ENCODE measurements at regions not wholly inside any gene's neighbourhood (a gene's known extent, or its start where the extent isn't known, plus 50 kb on each side); places are given as distances from the start of the nearest gene placed in this dataset.

DNA sequence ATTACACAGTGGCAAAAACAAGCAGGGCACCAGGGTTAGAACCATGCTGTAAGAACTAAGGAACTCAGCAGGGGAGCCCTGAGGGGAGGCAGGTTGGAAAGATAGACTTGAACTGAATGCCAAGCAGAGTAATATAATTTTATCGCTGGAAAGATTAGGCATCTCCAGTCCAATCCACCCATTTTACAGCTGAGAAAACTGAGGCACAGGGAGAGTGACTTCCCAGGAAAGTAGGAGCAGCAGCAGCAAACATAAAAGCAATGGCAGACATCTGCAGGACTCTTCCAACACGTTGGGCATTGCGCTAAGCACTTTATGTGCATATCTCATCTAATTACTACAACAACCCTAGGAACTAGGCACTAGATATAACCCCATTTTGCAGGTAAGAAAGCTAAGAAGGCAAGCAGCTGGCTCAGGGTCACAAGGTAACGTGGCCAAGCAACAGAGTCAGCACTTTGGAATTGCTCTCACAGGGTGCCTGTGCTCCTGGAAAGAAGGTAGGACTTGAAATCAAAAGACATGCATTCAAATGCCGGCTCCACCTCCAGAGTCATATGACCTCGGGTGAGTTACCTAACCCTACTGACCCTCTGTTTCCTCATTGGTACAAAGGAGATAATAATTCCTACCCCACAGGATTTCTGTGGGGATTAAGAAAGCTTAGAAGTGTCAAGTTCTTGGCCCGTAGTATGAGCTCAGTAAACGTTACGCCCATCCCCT, 215.3 kb downstream of the BARX2 start:
- DNase-seq (ENCODE audit: low read depth in 2 of 2): no peak

DNA sequence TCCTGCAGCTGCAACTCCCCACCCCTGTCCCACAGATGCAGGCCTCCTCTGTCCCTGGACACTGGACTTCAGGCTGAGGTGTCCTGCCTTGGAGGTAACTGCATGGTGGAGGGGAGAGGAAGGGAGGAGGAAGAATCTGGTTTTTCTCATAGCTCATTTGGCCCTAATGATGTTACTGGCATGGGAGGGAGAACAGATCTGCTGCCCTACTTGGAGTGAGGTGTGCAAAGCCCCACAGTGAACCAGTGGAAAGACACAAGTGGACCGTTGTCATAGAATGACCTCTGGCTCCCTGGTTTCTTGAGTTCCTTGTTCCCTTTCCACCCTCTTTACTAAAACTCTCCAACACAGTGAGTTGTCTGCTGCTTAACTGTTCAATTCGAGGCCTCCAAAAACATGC, 215.9 kb downstream of the BARX2 start:
- no peak for DNase-seq (ENCODE audit: low read depth in 2 of 2)

DNA sequence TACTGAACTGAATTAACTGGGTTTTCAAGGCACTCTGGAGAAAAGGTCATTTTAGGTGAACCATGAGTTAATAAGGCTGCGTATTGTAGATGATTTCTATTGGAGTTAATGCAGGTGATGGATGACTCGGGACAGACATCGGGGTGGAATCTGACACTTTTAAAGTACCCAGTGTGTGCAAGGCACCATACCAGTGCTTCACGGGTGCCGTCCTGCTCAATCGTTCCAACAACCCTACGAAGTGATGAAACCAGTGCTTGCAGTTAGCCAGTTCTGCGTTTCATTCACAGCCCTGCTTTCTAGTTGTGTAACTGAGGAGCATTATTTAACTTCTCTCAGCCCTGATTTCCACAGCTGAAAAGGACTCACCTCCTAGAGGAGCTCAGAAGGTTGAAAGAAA, 216.5 kb downstream of the BARX2 start:
- DNase-seq (ENCODE audit: low read depth in 2 of 2): no peak

DNA sequence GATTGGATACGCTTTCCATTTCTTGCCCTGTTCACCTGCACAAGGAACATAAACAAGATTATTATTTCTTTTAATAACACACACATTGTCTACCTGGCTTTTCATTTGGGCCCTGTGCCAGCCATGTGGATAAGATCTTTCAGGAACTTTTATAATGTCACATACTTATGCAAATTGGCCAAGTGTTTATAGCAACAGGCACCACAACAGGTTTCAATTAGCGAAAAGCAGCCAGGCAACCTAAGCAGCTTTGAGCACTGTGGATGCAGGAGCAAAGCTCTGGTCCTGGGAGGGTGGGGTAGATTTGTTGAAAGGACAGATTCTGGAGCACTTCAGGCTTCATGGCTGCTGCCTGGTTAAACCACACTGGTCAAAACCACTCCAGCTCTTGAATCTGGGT, 217.4 kb downstream of the BARX2 start:
- DNase-seq (ENCODE audit: low read depth in 2 of 2): no peak

DNA sequence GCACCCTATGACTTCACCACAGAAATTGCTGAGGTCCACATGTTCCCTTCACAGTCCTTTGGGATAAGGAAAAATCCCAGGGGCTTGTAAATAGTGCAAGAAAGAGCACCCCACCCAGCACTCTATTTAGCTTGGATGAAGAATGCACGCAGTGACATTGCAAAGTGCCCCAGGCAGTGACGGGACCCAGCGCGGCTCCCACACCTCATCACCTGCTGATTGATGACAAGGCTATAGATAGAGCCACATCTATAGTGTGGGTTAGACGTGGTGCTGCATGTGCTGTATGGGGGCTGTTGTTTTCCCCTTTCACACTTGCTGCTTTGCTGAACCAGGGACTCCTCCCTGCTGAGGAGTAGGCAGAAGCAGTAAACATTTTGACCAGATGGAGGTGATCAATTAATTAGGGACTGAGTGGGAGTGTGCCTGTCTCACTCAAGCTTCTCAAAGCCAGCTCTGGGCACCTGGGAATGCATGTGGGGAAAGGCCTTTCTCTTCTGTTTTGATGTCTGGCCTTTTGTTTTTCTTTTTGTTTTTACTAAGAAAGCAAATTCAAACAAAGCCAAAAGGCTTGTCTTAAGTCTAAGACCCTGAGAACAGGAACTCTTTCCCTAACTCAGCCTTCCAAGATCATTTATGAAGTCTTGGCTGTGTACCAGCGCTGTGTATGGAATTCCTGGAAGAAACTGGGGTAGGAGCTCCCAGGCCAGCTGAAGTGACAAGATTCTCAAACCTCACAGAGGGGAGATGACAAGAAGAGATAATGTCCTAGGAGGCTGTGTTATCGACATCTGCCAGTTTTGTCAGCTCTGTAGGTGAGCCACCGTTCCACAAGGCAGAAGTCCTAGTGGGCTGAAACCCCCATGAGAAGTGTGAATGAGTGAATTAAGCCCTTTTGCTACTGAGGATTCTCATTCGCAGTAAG, 219.7 kb downstream of the BARX2 start:
- DNase-seq (ENCODE audit: low read depth in 2 of 2): no peak

DNA sequence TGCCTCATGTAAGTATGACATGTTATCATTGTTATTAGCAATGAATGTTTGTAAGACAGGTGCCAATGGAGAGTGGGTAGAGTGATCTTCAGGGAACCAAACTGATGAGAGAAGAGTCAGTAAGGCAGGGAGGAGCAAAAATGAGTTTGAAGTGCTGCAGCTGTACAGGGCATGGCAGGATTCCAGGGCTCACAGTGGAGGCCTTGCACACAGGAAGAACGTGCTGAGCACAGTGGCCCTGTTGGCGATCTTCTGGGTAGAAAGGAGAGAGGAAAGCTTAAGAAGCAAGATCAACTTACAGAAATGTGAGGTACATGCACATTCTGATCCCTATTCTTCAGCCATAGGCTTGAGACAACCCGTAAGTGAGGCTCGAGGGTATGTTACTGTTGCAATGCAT, 219.3 kb upstream of the TMEM45B start:
- no peak for DNase-seq (ENCODE audit: low read depth in 2 of 2)

DNA sequence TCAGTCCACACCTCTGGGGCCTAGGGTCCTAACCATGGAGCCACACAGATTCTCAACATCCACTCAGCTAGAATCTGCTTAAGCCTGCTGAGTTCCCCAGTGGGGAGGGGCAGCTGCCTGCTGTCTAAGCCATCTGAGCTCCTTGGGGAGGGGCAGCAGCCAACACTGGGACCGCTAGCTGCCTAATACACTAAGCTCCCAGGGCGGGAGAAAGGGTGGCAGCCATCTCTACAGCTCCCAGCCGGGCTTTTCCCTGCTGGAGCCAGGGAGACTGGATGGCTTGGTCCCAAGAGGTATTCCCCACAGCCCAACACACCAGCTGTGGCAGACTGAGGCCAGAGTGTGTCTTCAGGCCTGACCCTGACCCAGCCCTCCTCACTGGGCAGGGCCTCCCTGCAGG, 217.3 kb upstream of the TMEM45B start:
- no peak for DNase-seq (ENCODE audit: low read depth in 2 of 2)

DNA sequence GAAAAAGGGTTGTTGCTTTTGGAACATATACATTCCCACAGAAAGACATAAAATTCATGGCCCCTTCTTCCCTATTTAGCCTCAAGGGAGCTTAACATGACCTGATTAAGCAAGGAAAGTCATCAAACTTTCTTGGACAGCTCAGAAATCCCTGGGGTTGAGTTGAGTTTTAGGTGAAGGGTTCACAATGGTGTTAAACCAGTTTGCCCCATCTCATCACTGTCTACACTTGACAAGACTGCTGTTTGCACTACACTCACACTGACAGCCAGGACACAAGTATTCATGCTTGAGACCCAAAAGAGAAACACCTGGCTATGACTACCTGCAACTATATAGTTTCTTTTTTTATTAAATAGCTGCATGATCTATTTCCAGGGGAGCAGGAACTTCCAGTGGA, 209.8 kb upstream of the TMEM45B start:
- no peak for DNase-seq (ENCODE audit: low read depth in 2 of 2)

DNA sequence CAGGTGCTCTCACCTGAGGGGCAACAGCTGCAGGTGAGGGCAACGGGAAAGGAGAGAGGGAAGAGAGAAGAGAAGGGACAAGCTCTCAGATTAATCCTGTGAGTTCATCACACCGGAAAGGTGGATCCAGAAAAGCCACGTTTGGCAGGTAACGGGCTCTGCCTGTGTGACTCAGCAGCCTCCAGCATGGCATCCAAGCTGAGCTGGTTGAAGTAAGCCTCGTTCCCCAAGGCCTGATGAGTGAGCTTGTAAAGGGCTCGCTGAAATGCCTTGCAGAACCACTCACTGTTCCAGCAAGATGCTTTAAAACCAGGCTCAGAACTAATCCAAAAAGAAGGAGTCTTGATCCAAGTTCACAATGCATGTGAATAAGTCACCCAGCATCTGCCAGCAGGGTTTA, 206.9 kb upstream of the TMEM45B start:
- no peak for DNase-seq (ENCODE audit: low read depth in 2 of 2)

DNA sequence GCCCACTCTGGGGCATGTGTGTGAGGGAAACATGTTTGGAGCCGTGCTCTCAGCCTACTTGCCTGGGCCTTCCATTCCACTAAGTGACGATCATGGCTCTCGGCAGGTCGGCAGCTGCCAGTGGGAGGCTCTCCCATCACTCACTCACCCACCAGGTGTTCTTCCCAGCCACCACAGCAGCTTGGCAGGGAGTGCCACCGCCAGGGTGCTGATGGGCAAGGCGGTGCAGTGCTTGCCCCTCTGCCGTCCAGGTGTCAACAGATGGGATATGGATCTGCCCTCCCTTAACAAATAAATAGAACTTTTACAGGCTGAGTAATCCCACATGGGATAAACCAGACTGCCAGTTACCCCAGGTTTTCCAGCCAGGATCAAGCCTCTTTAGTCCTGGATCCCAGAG, 205.5 kb upstream of the TMEM45B start:
- no peak for DNase-seq (ENCODE audit: low read depth in 2 of 2)

DNA sequence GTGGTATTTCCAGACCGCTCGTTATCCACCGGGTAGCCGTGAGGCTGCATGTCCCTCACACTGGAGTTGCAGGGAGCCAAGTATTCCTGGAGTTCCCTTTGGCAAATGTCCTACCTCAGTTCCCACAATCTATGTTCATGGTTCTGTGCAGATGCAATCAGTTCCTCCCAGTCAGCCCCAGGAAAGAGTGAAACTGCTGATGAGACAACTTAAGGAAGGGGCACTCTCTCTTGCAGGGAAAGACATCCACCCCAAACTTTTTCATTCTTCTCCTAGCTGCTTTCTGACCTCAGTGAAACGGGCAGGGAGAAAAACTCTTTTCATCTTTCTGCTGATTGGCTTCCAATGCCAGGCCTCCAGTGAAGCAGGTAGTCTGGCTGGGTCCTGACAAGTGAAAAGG, 205.1 kb upstream of the TMEM45B start:
- DNase-seq (ENCODE audit: low read depth in 2 of 2): no peak

DNA sequence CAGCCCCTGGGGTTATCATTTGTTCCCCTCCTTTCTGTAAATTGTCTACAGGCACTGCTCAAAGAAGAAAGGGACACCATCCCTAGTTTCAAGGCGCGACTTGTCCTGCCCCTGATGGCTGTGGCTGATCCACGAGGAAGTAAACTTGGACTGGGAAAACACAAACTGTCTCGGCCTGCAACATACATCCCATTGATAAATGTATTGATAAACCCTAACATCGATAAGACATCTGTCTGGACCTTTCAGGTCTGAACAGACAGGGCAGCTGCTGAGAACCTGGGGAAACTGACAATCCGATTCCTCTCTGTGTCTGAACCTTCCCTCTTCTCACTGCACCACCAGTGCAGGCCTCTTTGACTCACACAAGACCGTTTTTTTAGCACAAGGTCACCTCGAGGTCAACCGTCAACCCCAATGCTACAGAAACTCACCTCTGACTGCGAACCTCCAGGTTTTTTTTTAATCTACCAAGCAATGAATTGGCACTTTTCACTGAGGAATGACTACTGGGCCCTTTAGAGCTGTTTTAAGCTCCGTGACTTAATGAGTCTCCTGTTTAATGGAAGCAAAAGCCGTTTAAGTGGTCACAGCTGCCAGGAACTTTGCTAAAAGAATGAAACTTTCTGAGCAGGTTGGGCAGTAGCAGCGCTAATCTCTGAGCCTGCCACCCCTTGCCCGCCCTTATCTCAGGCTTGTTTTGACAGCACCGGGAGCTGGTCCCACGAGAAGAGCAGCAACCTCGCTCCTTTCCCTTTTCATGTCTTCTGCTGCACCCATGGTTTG, 203.8 kb upstream of the TMEM45B start:
- DNase-seq (ENCODE audit: low read depth in 2 of 2): no peak

DNA sequence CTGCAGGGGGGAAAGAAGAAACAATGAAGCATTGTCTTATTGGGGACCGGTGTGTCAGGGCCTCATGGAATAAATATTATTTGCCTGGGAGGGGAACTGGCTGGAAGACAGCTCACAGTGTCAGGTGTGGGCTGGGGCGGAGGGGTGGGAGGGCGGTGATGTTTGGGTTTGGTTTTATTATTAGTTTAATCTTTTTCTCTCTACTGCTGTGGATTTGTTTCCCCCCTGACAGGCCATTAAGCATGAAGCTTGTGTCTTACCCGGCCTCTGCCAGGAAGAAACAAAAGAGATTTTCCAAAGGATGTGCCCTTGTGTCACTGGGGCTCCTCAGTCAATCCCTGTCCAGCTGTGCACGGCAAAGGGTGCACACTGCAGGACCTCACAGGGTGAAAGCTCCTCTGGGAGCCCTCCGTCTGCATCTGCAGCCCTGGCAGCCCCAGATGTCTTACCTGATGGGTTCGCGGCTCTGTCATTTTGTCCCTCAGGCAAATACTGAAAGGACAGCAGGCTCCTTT, 203.1 kb upstream of the TMEM45B start:
- no peak for DNase-seq (ENCODE audit: low read depth in 2 of 2)

DNA sequence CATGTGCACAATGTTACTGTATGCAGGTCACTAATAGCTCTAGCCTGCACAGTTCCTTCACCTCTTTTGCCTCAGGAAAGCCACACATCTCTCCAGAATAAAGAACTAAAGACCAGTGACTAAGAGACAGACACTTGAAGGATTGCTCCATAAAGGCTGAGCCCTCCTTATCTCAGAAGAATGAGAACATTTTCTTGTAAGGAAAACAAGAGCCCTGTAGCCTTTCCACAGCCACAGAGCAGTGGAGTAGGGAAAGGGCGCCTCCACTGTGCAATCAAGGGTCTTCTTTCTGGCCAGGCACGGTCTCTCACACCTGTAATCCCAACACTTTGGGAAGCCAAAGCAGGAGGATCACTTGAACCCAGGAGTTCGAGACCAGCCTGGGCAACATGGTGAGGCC, 202.6 kb upstream of the TMEM45B start:
- DNase-seq (ENCODE audit: low read depth in 2 of 2): no peak

DNA sequence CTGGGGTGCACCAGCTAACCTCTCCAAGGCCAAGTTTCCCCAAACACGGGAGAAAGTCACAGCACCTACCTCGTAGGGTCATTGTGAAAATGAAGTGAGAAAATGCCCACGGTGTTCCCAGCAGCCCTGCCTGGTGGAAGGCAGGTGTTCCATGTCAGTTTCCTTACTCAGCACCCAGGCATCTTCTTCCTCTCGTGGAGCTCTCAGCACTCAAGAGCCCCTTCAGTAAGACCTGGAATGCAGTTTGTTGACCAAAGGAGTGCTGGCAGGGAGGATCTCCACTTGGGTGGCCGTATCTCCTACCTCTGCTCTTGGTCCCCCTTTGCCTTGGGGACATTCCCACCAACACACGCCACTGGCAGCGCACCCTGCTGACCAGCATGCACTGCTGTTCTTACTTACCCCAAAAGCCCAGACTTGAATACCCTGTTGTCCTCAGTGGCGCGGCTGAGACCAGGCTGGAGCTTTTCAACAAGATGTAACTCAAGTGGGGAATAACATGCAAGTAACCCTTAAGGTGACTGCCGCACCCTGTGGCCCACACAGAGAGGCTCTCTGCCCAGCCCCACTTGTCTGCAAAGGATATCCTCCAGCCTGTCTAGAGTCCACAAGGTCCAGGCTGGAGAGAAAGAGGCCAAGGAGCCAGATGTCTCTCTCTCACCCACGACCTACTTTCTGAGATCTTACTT, 201.2 kb upstream of the TMEM45B start:
- DNase-seq (ENCODE audit: low read depth in 2 of 2): no peak

DNA sequence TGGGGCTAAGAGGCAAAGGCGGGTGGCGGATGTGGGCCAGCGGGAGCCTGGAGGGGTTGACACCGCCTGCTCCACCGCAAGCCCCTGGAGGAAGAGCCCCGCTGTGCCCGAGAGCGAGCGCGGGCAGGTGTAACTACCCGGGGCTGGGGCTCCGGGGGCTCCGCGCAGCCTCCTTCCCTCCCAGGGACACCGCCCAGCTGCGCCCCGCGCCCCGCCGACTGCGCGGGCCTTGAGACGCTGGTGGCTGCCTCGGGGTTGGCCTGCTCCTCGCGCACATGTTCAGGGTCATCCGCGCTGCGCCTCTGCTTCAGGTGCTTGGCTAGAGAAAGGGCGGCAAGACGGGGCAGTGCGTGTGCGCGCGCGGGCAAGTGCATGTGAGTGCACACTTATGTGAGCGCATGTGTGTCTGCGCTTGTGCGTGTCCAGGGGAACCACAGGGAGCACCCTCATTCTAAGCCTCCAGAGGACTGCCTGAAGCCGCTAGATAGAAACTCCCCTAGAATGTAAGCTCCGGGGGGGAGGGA, 197.5 kb upstream of the TMEM45B start:
- DNase-seq (ENCODE audit: low read depth in 2 of 2): no peak

DNA sequence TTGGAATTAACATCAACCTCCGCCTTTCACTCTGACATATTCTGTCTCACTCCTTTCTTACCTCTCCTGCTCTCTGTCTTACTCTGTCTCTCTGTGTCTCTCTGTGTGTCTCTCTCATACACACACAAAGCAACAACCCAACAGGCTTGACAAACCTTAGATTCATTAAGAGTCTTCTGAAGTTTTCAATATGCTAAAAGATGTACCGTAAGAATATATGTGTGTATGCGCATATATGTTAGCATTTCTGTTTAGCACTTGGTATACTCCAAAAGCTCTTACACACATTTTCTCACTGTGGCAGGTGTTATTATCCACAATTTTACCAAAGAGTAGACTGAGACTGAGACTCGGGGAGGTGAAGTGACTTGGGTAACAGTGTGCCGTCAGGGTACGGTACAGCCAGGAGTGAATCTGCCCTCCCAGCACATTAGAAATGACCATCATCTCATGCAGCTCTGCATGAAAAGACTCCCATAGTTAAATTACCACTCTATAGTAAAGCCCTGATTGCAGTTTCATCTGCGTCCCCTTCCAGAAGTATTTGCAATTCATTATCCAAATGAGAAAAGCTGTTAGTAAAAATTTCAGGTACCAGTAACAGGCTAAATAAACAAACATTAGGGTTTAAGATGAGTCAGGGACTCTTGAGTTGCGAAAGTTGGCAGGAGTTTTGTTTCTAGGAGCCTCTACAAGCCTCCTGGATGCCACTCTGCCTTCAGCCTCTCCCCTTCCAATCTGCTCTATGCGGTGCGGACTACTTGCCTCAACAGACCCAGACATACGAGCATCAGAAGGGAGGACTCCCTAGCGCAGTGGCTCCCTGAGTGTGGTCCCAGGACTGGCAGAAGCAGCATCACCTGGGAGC, 195.2 kb upstream of the TMEM45B start:
- no peak for DNase-seq (ENCODE audit: low read depth in 2 of 2)

DNA sequence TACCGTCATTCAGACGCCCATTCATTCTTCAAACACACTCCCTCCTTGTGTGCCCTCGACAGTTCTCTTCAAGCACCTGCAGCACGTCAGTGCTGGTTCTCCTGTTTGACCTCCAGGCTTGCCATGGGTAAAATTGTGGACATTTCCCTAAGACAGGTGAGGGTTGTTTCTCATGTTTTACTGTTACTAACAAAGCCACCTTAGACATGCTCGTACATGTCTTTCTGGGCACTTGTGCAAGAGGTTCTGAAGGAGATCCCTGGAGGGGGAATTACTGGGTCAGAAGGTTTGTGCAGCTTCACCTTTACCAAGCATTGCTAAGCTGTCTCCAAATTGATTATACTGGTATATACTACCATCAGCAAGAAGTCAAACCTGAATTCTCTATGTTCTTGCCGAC, 189.7 kb upstream of the TMEM45B start:
- DNase-seq (ENCODE audit: low read depth in 2 of 2): no peak

DNA sequence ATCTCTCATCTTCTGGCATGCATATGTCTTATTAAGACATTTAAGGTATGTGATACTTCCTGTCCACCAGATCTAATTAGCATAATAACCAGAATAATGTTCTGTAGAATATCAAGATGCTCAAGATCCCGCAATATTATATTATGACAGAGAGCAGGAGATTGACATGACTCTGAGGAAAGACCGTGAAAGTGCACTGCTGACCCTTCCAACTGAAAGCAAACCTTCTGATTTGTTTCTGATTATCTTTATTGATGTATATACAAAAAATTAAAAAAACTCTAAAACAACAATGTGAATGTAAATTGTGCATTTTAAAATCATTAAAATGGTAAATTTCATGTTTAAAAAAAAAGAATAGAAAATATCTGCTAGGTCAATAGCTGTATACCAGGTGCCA, 184.4 kb upstream of the TMEM45B start:
- DNase-seq (ENCODE audit: low read depth in 2 of 2): no peak

DNA sequence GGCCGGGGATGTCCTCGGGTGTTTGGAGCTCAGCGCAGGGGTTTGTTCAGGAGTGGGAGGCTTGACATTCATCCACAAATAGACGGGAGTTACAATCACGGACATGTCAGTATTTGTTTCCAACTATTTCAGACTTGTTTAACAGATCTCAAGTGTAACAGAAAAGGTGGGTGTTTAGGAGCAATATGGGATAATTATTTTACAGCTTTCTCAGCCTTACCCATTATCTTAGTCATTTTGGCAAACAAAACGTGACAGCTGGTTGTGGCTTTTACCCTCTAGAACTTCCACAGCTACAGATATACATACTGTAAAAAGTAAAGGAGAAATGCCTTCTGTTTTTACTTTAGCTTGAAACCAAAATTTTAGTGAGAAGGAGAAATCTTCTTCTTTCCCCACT, 178.7 kb upstream of the TMEM45B start:
- DNase-seq (ENCODE audit: low read depth in 2 of 2): no peak
